Activated B cell treated with CpG ODN at 0.5 μM for 24 hours (primary cell): ENCODE measurements at regions not wholly inside any gene's neighbourhood (a gene's known extent, or its start where the extent isn't known, plus 50 kb on each side); places are given as distances from the start of the nearest gene placed in this dataset.
"Not testable (repeated sequence)": the region's sequence is repeated elsewhere in the genome, so short reads cannot be mapped to it uniquely, and the experiment has no call there.

Source experiments
- ATAC-seq: fragments of 200-7000 bp; cut with Tn5 transposase; one replicate; pipeline ENCODE4 v1.10.0; 2021; ENCODE audit warnings: low read depth, mild to moderate bottlenecking, moderate library complexity
- CTCF ChIA-PET: fragments of 350-600 bp; sonication (Branson Sonifier 250); formaldehyde crosslinking; loops from one replicate; lab custom pipeline; 2021; ENCODE audit warnings: antibody characterized with exemption; lab: Charles Lee
- POLR2A ChIA-PET: fragments of 350-600 bp; sonication (Branson Sonifier 250); formaldehyde crosslinking; loops from one replicate; lab custom pipeline; 2021; ENCODE audit warnings: antibody characterized with exemption; lab: Charles Lee
- DNase-seq: peaks from one replicate; pipeline ENCODE4 v3.0.0; 2022
- H3K27ac Mint-ChIP-seq: one replicate; pipeline ENCODE4 v1.8.0; 2020; ENCODE audit warnings: mixed read lengths
- H3K27me3 Mint-ChIP-seq: one replicate; pipeline ENCODE4 v1.8.0; 2021; ENCODE audit warnings: mixed read lengths
- H3K36me3 Mint-ChIP-seq: one replicate; pipeline ENCODE4 v1.8.0; 2021; ENCODE audit warnings: low read depth, mixed read lengths
- H3K4me1 Mint-ChIP-seq: one replicate; pipeline ENCODE4 v1.8.0; 2021; ENCODE audit warnings: mixed read lengths
- H3K4me3 Mint-ChIP-seq: one replicate; pipeline ENCODE4 v1.8.0; 2020; ENCODE audit warnings: mild to moderate bottlenecking, mixed read lengths
- H3K9me3 Mint-ChIP-seq: one replicate; pipeline ENCODE4 v1.8.0; 2020; ENCODE audit warnings: mixed read lengths
- CTCF ChIP-seq: fragments of 200-600 bp; IDR thresholded peaks from one replicate; pipeline ENCODE4 v1.8.0; 2022; ENCODE audit warnings: antibody characterized with exemption, mild to moderate bottlenecking
- intact Hi-C: fragments of 100-400 bp; cut with micrococcal nuclease; formaldehyde crosslinking; loops from one replicate; pipeline ENCODE4 v1.15.1; 2024

GRCh38 chr10:9172276-9172675 is 1117.8 kb downstream of the GATA3 start:
- CTCF ChIA-PET, result no interaction called here

GRCh38 chr10:9175200-9175599 is 1120.7 kb downstream of the GATA3 start:
- H3K36me3 Mint-ChIP-seq, result no peaks in the 10 kb centered on the region
- no peak for TF ChIP-seq CTCF
- ATAC-seq (no peak), DNase-seq (no peak)
- no peak overlapping the region for H3K27ac Mint-ChIP-seq
- peaks cover 5% of the 10 kb centered on the region for H3K9me3 Mint-ChIP-seq
- ChIA-PET POLR2A (no interaction called here), CTCF (no interaction called here)
- no peaks in the 10 kb centered on the region for H3K4me1 Mint-ChIP-seq
- intact Hi-C loops, result no loop called here
- H3K4me3 Mint-ChIP-seq, result no peak overlapping the region
- no peaks in the 10 kb centered on the region for H3K27me3 Mint-ChIP-seq

More at GRCh38 chr10:9172276-9172675, 1117.8 kb downstream of the GATA3 start:
- no peaks in the 10 kb centered on the region for H3K36me3 Mint-ChIP-seq
- H3K9me3 Mint-ChIP-seq, result peaks cover 5% of the 10 kb centered on the region
- POLR2A ChIA-PET, result no interaction called here
- DNase-seq (no peak), ATAC-seq (no peak)
- H3K27ac Mint-ChIP-seq, result no peak overlapping the region
- H3K4me1 Mint-ChIP-seq, result no peaks in the 10 kb centered on the region
- intact Hi-C loops, result no loop called here
- H3K27me3 Mint-ChIP-seq, result no peaks in the 10 kb centered on the region
- H3K4me3 Mint-ChIP-seq, result no peak overlapping the region
- no peak for TF ChIP-seq CTCF

DNA sequence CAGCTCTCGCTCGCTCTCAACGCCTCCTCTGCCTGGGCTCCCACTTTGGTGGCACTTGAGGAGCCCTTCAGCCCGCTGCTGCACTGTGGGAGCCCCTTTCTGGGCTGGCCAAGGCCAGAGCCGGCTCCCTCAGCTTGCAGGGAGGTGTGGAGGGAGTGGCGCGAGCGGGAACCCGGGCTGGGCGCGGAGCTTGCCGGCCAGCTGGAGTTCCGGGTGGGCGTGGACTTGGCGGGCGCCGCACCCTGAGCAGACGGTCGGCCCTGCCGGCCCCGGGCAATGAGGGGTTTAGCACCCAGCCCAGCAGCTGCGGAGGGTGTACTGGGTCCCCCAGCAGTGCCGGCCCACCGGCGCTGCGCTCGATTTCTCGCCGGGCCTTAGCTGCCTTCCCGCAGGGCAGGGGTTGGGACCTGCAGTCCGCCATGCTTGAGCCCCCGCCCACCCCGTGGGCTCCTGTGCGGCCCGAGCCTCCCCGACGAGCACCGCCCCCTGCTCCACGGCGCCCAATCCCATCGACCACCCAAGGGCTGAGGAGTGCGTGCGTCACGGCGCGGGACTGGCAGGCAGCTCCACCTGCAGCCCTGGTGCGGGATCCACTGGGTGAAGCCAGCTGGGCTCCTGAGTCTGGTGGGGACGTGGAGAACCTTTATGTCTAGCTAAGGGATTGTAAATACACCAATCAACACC is 1128.9 kb downstream of the GATA3 start:
- POLR2A ChIA-PET, DNase-seq, ATAC-seq, intact Hi-C loops, CTCF ChIA-PET, H3K36me3 Mint-ChIP-seq, H3K9me3 Mint-ChIP-seq, H3K4me1 Mint-ChIP-seq, H3K27ac Mint-ChIP-seq, H3K27me3 Mint-ChIP-seq, H3K4me3 Mint-ChIP-seq: not testable (repeated sequence)

- H3K9me3 Mint-ChIP-seq, result no peaks in the 10 kb centered on the region
- H3K27ac Mint-ChIP-seq, result no peak overlapping the region
- DNase-seq (no peak), ATAC-seq (no peak)
- intact Hi-C loops, result no loop called here
- POLR2A ChIA-PET, result no interaction called here
- H3K4me3 Mint-ChIP-seq, result no peak overlapping the region
- TF ChIP-seq CTCF, result no peak
- CTCF ChIA-PET, result no interaction called here
- H3K36me3 Mint-ChIP-seq, result no peaks in the 10 kb centered on the region
- H3K4me1 Mint-ChIP-seq, result no peaks in the 10 kb centered on the region
- peaks cover 2% of the 10 kb centered on the region for H3K27me3 Mint-ChIP-seq
These were observed 1133.7 kb downstream of the GATA3 start for GRCh38 chr10:9188022-9188810.

GRCh38 chr10:9189448-9189847 is 1135.0 kb downstream of the GATA3 start:
- POLR2A ChIA-PET, result no interaction called here
- Mint-ChIP-seq H3K36me3 (no peaks in the 10 kb centered on the region), H3K4me1 (no peaks in the 10 kb centered on the region), H3K4me3 (no peak overlapping the region), H3K27ac (no peak overlapping the region), H3K27me3 (peaks cover 2% of the 10 kb centered on the region), H3K9me3 (no peaks in the 10 kb centered on the region)
- TF ChIP-seq CTCF, result no peak
- CTCF ChIA-PET, result no interaction called here
- intact Hi-C loops, result no loop called here
- ATAC-seq (no peak), DNase-seq (no peak)
